HepG2 (cell line): ENCODE measurements at regions not wholly inside any gene's neighbourhood (a gene's known extent, or its start where the extent isn't known, plus 50 kb on each side); places are given as distances from the start of the nearest gene placed in this dataset.

Experiments
- ATAC-seq: fragments of 200-7000 bp; cut with Tn5 transposase; 3 replicates; pipeline ENCODE4 v1.9.1; 2020; ENCODE audit warnings: mild to moderate bottlenecking, moderate library complexity
- BruUV-seq: library from RNA; stranded (reverse); fragments of 400-500 nt; replicated peaks from 2 replicates; lab custom pipeline; 2021; lab: Mats Ljungman, UMichigan
- CTCF ChIA-PET: fragments of 300-600 bp; formaldehyde crosslinking; extraction: SDS; loops from one replicate; lab custom pipeline; 2021; ENCODE audit warnings: low total read pairs, inconsistent platforms, low intra/inter-chr PET ratio; lab: Yijun Ruan, JAX
- POLR2A ChIA-PET: fragments of 350-600 bp; sonication (Branson Sonifier 250); formaldehyde crosslinking; loops from one replicate; lab custom pipeline; 2020; ENCODE audit warnings: antibody characterized with exemption, inconsistent platforms; lab: Yijun Ruan, JAX
- DNase-seq: peaks from one replicate; pipeline ENCODE4 v3.0.0-alpha.2; 2015; ENCODE audit warnings: low spot score
- FAIRE-seq: peaks from 3 replicates; lab custom pipeline; 2011; peaks lifted over from hg19 to GRCh38; lab: Jason Lieb, UNC
- H2AFZ ChIP-seq: one replicate; pipeline ENCODE4 v1.6.1; 2011; ENCODE audit warnings: low read length, inconsistent platforms
- H3K27ac ChIP-seq: fragments of 300-600 bp; 3 replicates; pipeline ENCODE4 v1.8.0; 2011; ENCODE audit warnings: mixed run types, mild to moderate bottlenecking, mixed read lengths, low read length, inconsistent platforms; ENCODE audit not compliant: insufficient read depth; ENCODE audit errors: extremely low read length
- H3K27me3 ChIP-seq, 2 experiments: fragments of 200-600 bp in 1 of 2; 2 replicates in 1 of 2; 3 replicates in 1 of 2; pipeline versions ENCODE4 v1.6.0 to v1.8.0; 2011; ENCODE audit warnings: low read length in 2 of 2, mild to moderate bottlenecking in 2 of 2, moderate library complexity in 2 of 2, inconsistent platforms in 1 of 2; ENCODE audit not compliant: insufficient read depth in 2 of 2, control insufficient read depth in 1 of 2
- H3K36me3 ChIP-seq, 2 experiments: fragments of 200-600 bp in 1 of 2; replicated peaks in 1 of 2; 2 replicates in 1 of 2; 3 replicates in 1 of 2; pipeline versions ENCODE4 v1.5.1 to v1.8.0; 2011; ENCODE audit warnings: low read length in 2 of 2, inconsistent platforms in 1 of 2; ENCODE audit not compliant: insufficient read depth in 2 of 2, control insufficient read depth in 1 of 2
- H3K4me1 ChIP-seq: 2 replicates; pipeline ENCODE4 v1.5.1; 2012; ENCODE audit warnings: low read length, inconsistent platforms; ENCODE audit not compliant: insufficient read depth
- H3K4me2 ChIP-seq: 2 replicates; pipeline ENCODE4 v1.6.0; 2011; ENCODE audit warnings: low read depth, low read length, inconsistent platforms
- H3K4me3 ChIP-seq, 3 experiments: fragments of 200-600 bp in 1 of 3; sonication (generic), shearing (Covaris generic) in 1 of 3; replicated peaks in 1 of 3; 2 replicates each; pipeline ENCODE4 v1.5.1; 2011 to 2016; ENCODE audit warnings: low read length in 3 of 3, inconsistent platforms in 2 of 3, low read depth in 2 of 3, mild to moderate bottlenecking in 2 of 3, control low read depth in 1 of 3, mixed read lengths in 1 of 3; ENCODE audit not compliant: insufficient read depth in 1 of 3
- H3K79me2 ChIP-seq: one replicate; pipeline ENCODE4 v1.6.1; 2011; ENCODE audit warnings: low read length, inconsistent platforms; ENCODE audit not compliant: insufficient read depth
- H3K9ac ChIP-seq: 2 replicates; pipeline ENCODE4 v1.6.0; 2011; ENCODE audit warnings: mild to moderate bottlenecking, low read depth, low read length, inconsistent platforms; ENCODE audit not compliant: insufficient read depth
- H3K9me3 ChIP-seq: 2 replicates; pipeline ENCODE4 v1.5.1; 2012; ENCODE audit warnings: mild to moderate bottlenecking, low read length
- H4K20me1 ChIP-seq: 2 replicates; pipeline ENCODE4 v1.6.0; 2011; ENCODE audit warnings: inconsistent platforms, mild to moderate bottlenecking, low read length, moderate library complexity; ENCODE audit not compliant: insufficient read depth
- ASH2L ChIP-seq: fragments of 300-600, 200-600 bp; sonication (generic); IDR thresholded peaks from 2 replicates; pipeline ENCODE4 v1.7.0; 2017; ENCODE audit warnings: low read depth, mild to moderate bottlenecking, moderate library complexity, mixed read lengths, low read length; ENCODE audit not compliant: insufficient read length
- EZH2 ChIP-seq: conservative IDR thresholded peaks from 2 replicates; pipeline ENCODE4 v1.6.1; 2012; ENCODE audit warnings: mild to moderate bottlenecking, low read depth, low read length, moderate library complexity
- FOXO4 ChIP-seq: sonication (generic); formaldehyde crosslinking; conservative IDR thresholded peaks from 2 replicates; pipeline ENCODE4 v1.8.1; 2023; ENCODE audit warnings: missing genetic modification reagents
- HES4 ChIP-seq: sonication (generic); formaldehyde crosslinking; IDR thresholded peaks from 2 replicates; pipeline ENCODE4 v1.9.0; 2021; ENCODE audit warnings: mild to moderate bottlenecking, missing genetic modification reagents, borderline replicate concordance
- ZNF263 ChIP-seq: sonication (generic); formaldehyde crosslinking; IDR thresholded peaks from 2 replicates; pipeline ENCODE4 v1.4.0; 2020; ENCODE audit warnings: missing genetic modification reagents
- ZNF281 ChIP-seq: sonication (generic); formaldehyde crosslinking; IDR thresholded peaks from 2 replicates; pipeline ENCODE4 v1.4.0; 2020; ENCODE audit warnings: missing genetic modification reagents, borderline replicate concordance
- ZNF557 ChIP-seq: sonication (generic); formaldehyde crosslinking; IDR thresholded peaks from 2 replicates; pipeline ENCODE4 v1.4.0; 2020; ENCODE audit warnings: missing genetic modification reagents
- ZNF572 ChIP-seq: sonication (generic); formaldehyde crosslinking; IDR thresholded peaks from 2 replicates; pipeline ENCODE4 v1.5.1; 2020; ENCODE audit warnings: mild to moderate bottlenecking, missing genetic modification reagents
- ZNF574 ChIP-seq: sonication (generic); formaldehyde crosslinking; IDR thresholded peaks from 2 replicates; pipeline ENCODE4 v1.4.0; 2020; ENCODE audit warnings: missing genetic modification reagents
- WGBS: methylation state at CpG from one replicate; pipeline ENCODE4 v1.1.6; 2017; ENCODE audit warnings: low lambda C conversion rate; 5-methylcytosine and 5-hydroxymethylcytosine counted together
- in situ Hi-C: cut with HindIII; loops from 2 replicates; pipeline ENCODE4 v1.10.0; 2017; ENCODE audit warnings: low pct_unique_long_range_greater_than_20kb; ENCODE audit not compliant: extremely low pct_ligation_motif_present
- intact Hi-C: fragments of 100-400 bp; cut with micrococcal nuclease; formaldehyde crosslinking; loops from one replicate; pipeline ENCODE4 v1.10.0; 2022; ENCODE audit not compliant: unreplicated experiment
- TF ChIP-seq, protein P1 (sequence below): sonication (generic); formaldehyde crosslinking; IDR thresholded peaks from 2 replicates; pipeline ENCODE4 v1.4.0; 2020; ENCODE audit warnings: mild to moderate bottlenecking, missing genetic modification reagents

- Histone ChIP-seq H3K9ac (no peak overlapping the region), H3K79me2 (no peaks in the 10 kb centered on the region), H3K27ac (no peak overlapping the region), H3K9me3 (no peaks in the 10 kb centered on the region), H3K4me1 (peaks cover 65% of the 10 kb centered on the region), H4K20me1 (no peaks in the 10 kb centered on the region), H3K4me2 (no peak overlapping the region), H3K27me3 (no peaks in the 10 kb centered on the region), H2AFZ (no peak overlapping the region), H3K36me3 (no peaks in the 10 kb centered on the region), H3K4me3 (no peak overlapping the region)
- in situ Hi-C loops (no loop called here), intact Hi-C loops (no loop called here)
- ChIA-PET CTCF (no interaction called here), POLR2A (no interaction called here)
- TF ChIP-seq FOXO4 (CRISPR knock-in tag) (no peak), ZNF557 (no peak)
- DNase-seq (no peak), FAIRE-seq (no peak), ATAC-seq (no peak)
- WGBS, result 91% methylated on average over 5 of the region's 5 CpGs
- no TSS peak for BruUV-seq
These were observed 82.3 kb downstream of the CD24 start for GRCh38 chr6:106892186-106892585.

DNA sequence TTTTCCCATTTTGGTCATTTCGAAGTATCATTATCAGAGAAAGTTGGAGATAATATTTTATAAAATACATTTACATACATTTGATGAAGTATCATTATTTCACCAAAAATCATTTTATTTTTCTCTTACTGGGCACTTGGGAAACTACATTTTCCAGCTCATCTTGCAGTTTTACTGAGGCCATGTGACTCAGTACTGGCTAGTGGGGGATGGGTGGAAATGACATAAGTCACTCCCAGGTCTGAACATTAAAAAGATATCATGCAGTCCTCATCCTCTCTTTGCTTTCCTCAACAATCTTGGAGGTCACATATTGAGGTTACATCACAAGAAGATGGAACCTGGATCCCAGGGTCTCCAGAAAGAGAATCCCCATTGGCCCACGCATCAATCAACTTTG lies 84.1 kb downstream of the CD24 start:
- FAIRE-seq (no peak), DNase-seq (no peak), ATAC-seq (no peak)
- intact Hi-C loops, result no loop called here
- Histone ChIP-seq H3K27me3 (no peaks in the 10 kb centered on the region), H3K4me3 (no peak overlapping the region), H3K27ac (no peak overlapping the region), H3K4me2 (no peak overlapping the region), H3K36me3 (no peaks in the 10 kb centered on the region), H3K4me1 (peaks cover 71% of the 10 kb centered on the region), H4K20me1 (no peaks in the 10 kb centered on the region), H3K9ac (no peak overlapping the region), H3K9me3 (no peaks in the 10 kb centered on the region), H3K79me2 (no peaks in the 10 kb centered on the region), H2AFZ (no peak overlapping the region)
- no TSS peak for BruUV-seq
- in situ Hi-C loops, result no loop called here
- ChIA-PET POLR2A (no interaction called here), CTCF (no interaction called here)
- TF ChIP-seq ZNF281 (CRISPR knock-in tag), result peak; percentile 74
- TF ChIP-seq, protein P1, sequence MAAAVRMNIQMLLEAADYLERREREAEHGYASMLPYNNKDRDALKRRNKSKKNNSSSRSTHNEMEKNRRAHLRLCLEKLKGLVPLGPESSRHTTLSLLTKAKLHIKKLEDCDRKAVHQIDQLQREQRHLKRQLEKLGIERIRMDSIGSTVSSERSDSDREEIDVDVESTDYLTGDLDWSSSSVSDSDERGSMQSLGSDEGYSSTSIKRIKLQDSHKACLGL (CRISPR knock-in tag), result no peak
- TF ChIP-seq ZNF574 (CRISPR knock-in tag), result no peak
- TF ChIP-seq ASH2L, result no peak
- no peak for TF ChIP-seq ZNF263 (CRISPR knock-in tag)
- no peak for TF ChIP-seq HES4 (CRISPR knock-in tag)
- no peak for TF ChIP-seq ZNF572 (CRISPR knock-in tag)
- no peak for TF ChIP-seq EZH2
- WGBS, result 96% methylated on average over 2 of the region's 2 CpGs
